Right forelimb (tissue), 1 donor: ENCODE measurements at regions not wholly inside any gene's neighbourhood (a gene's known extent, or its start where the extent isn't known, plus 50 kb on each side); places are given as distances from the start of the nearest gene placed in this dataset.

ENCODE experiments used
- DNase-seq: peaks from one replicate; pipeline ENCODE4 v3.0.0-alpha.2; 2018

- no peak for DNase-seq
Observed at GRCh38 chr3:41053220-41053619, 146.1 kb upstream of the CTNNB1 start.

- no peak for DNase-seq
Observed at GRCh38 chr3:41060106-41060505, 139.2 kb upstream of the CTNNB1 start.

- no peak for DNase-seq
Observed at GRCh38 chr3:41064070-41064469, 135.2 kb upstream of the CTNNB1 start.

- no peak for DNase-seq
Observed at GRCh38 chr3:41064526-41064925, 134.8 kb upstream of the CTNNB1 start.

DNA sequence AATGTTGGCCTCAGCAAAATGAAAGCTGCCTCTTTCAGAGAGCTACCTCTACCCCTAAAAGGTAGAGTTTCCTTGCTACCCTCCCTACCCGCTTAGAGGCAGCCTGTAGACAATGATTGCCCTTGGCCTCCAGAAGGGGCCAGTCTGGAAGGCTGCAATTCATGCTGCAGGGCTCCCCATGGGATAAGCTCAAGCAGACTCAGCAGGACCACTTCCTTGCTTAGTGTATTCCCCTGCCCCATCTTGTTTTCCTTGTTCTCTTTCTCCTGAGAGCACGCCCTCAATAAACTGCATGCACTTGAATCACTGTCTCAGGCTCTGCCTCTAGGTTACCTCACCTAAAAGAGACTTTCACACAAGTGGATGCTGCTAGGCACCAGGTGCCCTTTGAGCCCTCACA lies 134.0 kb upstream of the CTNNB1 start:
- no peak for DNase-seq

DNA sequence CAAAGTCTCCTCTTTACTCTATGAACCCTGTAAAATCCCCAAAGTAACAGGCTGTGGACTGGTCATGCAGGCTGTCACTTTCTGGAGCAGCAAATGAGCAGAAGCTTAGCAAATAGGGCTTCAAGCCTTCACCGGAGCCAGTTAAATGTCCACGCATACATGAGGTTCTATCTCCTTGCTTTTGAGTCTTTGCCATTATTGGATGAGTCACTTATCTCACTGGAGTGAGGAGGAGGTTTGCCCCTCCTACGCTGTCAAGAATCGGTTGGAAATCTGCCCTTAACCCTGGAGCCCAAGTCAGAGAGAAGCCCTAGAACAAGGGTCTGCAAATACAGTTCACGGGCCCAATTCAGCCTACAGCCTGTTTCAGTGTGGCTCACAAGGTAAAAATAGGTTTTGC lies 126.1 kb upstream of the CTNNB1 start:
- DNase-seq: no peak

DNA sequence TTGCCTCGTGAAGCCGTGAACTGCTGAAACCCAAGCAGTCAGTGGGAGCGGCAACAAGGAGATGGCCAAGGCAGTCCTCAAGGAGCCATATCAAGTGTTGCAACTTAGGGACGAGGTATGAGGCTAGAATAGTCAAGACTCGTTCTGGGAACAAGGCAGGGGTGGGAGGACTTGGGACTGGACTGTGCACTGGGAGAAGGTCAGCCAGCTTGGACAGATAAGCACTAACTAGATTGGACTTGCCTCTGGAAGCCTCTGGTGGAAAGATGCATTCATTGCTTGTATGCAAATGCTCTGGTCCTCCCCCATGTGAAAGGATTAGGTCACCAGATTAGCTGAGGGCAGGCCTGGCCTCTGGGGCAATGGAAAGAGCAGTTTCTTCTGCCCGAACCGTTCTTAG lies 123.3 kb upstream of the CTNNB1 start:
- no peak for DNase-seq

DNA sequence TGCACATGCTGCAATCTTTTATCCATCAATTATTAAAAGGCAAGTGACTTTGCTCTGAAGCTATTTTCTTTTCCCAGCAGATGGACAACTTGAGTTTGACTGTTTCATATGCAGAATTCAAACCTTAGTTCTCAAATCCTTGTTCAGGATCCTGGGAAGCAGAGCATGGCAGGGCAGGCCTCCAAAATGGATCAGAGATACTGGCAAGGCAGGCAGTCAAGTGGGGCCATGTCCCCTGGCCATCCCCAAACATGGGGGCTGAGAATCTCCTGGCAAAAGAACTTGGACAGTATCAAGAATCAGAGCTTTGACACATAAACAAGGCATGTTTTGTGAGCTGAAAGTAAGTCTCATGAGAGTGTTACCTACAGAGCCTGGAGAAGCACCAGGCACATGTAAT lies 122.9 kb upstream of the CTNNB1 start:
- DNase-seq: no peak

- no peak for DNase-seq
Observed at GRCh38 chr3:41080141-41080540, 119.2 kb upstream of the CTNNB1 start.

- no peak for DNase-seq
Observed at GRCh38 chr3:41088882-41089281, 110.4 kb upstream of the CTNNB1 start.

- no peak for DNase-seq
Observed at GRCh38 chr3:41089566-41089965, 109.7 kb upstream of the CTNNB1 start.

GRCh38 chr3:41092844-41093243 lies 106.5 kb upstream of the CTNNB1 start:
- no peak for DNase-seq

- no peak for DNase-seq
Observed at GRCh38 chr3:41093476-41093875, 105.8 kb upstream of the CTNNB1 start.

GRCh38 chr3:41094351-41094750 lies 105.0 kb upstream of the CTNNB1 start:
- DNase-seq: no peak

DNA sequence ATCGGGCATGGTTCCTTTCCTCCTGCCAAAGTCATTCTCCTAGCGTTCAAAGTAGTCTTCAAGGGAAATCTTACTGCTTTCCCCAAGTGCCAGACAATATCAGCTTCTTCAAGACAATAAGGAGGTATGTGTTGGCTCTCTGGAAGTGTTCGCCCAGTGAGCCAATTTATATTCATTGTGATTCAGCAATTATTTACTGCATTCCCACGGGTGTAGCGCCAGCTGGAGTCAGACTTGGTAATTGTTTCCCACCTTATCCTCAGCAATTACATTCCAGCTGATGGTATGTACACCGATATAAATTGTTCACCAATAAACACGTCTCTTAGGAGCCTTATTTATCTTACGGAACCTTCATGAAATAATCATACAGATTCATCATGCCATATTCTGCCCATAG lies 103.6 kb upstream of the CTNNB1 start:
- no peak for DNase-seq

DNA sequence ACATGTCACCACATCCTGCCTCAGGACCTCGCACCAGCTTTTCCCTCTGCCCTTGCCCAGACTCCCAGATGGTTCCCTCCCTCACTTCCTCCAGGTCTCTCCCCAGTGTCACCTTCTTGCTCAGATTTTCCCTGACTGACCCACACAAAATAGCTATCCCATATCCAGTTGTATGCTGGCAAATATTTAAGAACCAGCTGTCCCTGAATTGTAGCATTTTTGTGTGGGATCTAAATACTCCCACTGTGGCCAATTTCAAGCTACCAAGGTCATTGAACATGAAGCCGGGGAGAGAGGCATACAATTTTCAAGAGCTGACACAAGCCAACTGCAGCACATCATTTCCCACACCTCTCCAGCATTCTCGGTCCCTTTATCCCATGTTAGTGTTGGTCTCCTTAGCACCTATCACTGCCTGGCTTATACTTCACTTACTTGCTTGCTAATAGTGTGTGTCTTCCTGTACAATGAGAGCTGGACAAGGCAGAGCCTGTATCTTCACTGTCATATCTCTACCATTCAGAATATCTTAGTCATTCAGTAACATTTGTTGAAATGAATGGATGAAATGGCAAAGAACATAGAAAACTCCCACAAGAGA lies 101.3 kb upstream of the CTNNB1 start:
- DNase-seq: no peak

GRCh38 chr3:41101231-41101630 lies 98.1 kb upstream of the CTNNB1 start:
- no peak for DNase-seq

DNA sequence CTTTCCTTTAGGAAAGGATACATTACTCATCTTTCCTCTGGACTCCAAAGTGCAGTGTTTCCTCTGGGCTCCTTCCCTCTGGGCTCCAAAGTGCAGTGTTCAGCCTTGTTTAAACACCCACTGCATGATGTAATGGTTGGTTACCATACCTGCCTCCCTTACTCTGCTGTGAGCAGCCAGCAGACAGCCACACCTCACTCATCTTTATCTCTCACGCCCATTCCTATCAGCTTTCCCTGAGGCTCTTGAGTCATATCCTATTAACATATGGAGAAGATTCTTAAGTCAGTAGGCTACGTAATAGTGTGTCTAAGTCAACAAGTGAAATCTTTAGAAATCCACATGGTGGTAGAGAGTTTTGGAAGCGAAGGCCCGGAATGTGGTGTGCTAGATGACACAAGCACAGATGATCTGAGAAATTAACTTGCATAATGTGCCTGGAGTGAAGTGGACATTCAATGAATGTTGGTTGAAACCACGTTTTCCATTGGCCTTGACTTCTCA lies 97.2 kb upstream of the CTNNB1 start:
- DNase-seq: no peak

DNA sequence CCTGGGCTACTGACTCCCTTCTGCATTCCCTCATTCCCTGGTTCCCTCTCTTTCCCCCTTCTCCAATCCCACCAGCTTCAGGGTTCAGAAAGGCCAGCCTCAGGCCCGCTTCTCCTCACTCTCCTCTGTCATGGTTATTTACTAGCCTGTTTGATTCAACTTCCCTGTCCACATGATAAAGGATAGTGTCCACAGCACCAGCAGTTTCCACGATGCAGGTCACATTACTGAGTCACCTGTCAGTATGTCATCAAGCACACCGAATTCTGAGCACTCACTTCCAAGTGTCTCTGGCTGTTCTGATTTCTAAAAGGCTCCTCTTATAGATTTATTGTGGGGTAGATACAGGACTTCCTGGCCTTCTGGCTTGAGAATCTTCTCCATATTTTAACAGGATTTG lies 96.6 kb upstream of the CTNNB1 start:
- DNase-seq: no peak

DNA sequence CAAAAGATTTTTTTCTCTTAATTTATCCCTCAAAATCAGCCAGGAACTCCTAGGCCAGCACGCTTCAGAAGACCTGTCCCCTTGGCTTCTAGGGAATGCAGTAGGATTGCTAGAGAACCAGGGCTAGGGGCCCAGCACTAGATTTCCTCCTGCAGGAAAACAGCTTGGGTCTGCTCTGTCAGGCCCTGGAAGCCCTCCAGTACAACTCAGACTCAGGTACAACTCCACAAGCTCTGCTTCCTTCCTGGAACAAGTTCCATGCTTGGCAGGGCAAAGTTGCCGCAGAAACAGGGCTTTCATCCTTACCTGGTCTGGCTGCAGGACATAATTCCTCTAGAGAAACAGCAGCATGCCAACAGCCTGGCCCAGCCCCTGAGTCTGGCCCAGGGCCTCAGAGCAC lies 96.1 kb upstream of the CTNNB1 start:
- no peak for DNase-seq

- DNase-seq: no peak
Observed at GRCh38 chr3:41104147-41104546, 95.2 kb upstream of the CTNNB1 start.

DNA sequence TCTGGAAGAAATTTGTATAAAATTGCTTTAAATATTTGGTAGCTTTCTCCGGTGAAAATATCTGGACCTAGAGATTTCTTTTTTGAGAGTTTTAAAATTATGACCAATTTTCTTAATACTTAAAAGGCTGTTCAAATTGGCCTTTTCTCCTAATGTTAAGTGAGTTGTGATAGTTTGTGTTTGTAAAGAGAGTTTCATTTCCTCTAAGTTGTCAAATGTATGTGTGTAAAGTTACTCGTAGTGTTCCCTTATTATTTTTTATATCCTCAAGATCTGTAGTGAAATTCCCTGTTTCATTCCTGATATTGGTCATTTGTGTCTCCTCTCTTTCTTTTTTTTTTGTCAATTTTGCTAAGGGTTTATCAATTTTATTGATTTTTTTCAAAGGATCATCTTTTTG lies 92.6 kb upstream of the CTNNB1 start:
- no peak for DNase-seq

- DNase-seq: no peak
Observed at GRCh38 chr3:41111011-41111410, 88.3 kb upstream of the CTNNB1 start.

DNA sequence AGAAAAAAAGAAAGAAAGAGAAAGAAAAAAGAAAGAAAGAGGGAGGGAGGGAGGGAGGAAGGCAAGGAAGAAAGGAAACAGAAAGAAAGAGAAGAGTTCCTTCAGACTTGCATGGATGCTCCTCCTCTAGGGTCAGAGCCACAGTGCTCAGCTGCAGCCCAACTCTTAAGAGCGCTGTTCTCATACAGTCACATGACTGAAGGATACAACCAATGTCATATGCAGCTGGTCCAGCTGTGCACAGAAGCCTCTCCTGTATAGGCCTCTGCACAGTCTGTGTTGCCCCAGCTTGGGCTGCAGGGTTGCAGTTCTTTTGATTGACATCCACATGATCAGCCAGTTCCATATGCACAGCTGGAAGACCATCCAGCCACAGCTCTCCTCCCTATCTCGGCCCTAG lies 86.8 kb upstream of the CTNNB1 start:
- no peak for DNase-seq

DNA sequence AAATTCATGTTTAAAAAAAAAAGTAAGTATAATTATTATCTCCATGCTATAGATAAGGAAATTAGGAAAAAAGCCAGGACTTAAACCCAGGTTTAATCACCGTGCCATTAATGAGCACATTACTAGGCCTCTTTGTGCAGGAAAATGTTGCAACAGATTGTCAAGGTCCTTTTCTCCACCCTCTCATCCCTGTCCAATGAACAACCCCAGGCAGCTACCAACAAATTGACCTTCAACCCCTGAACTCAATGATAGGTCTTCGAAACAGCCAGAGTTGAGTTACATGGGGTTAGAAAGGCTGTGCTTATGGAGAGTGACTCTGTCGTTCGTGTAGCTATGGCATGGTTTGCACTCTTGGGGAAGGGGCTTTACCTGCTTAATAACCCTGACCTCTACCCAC lies 84.2 kb upstream of the CTNNB1 start:
- no peak for DNase-seq

DNA sequence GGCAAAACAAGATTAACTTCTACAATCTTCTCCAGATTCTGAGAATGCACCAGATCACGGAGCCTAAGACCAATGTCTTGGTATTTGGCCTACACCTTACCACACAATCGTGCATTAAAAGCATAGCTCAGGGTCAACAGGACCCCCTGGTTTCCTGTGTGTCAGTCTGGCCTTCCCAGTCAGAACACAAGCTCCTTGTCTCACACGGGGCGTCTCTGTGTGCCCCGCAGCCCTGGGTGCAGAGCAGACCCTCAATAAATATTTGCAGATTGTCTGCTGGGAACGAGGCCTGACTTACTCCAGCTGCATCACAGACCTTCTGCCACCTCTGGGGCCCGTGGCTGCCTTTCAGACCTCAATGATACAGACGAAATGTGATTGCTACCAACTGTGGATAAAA lies 82.5 kb upstream of the CTNNB1 start:
- DNase-seq: no peak
